BLaER1 (cell line): ENCODE measurements at regions not wholly inside any gene's neighbourhood (a gene's known extent, or its start where the extent isn't known, plus 50 kb on each side); places are given as distances from the start of the nearest gene placed in this dataset.
"Not testable (repeated sequence)": the region's sequence is repeated elsewhere in the genome, so short reads cannot be mapped to it uniquely, and the experiment has no call there.

Source experiments
- H3K27ac ChIP-seq: shearing (Covaris generic); formaldehyde crosslinking; 2 replicates; pipeline ENCODE4 v1.8.1; 2022
- H3K27me3 ChIP-seq: shearing (Covaris generic); formaldehyde crosslinking; 2 replicates; pipeline ENCODE4 v1.8.1; 2022
- H3K36me3 ChIP-seq: shearing (Covaris generic); formaldehyde crosslinking; 2 replicates; pipeline ENCODE4 v1.8.1; 2022
- H3K4me1 ChIP-seq: shearing (Covaris generic); formaldehyde crosslinking; 2 replicates; pipeline ENCODE4 v1.8.1; 2022
- H3K4me2 ChIP-seq: shearing (Covaris generic); formaldehyde crosslinking; 2 replicates; pipeline ENCODE4 v1.8.1; 2022
- H3K4me3 ChIP-seq: shearing (Covaris generic); formaldehyde crosslinking; 2 replicates; pipeline ENCODE4 v1.8.1; 2022
- H3K9ac ChIP-seq: shearing (Covaris generic); formaldehyde crosslinking; 2 replicates; pipeline ENCODE4 v1.8.1; 2022
- H3K9me3 ChIP-seq: shearing (Covaris generic); formaldehyde crosslinking; 2 replicates; pipeline ENCODE4 v1.8.1; 2022
- H4K20me1 ChIP-seq: shearing (Covaris generic); formaldehyde crosslinking; 2 replicates; pipeline ENCODE4 v1.8.1; 2022
- Cebpa-rat ChIP-seq: shearing (Covaris generic); IDR thresholded peaks from 2 replicates; pipeline ENCODE4 v1.8.1; 2022

DNA sequence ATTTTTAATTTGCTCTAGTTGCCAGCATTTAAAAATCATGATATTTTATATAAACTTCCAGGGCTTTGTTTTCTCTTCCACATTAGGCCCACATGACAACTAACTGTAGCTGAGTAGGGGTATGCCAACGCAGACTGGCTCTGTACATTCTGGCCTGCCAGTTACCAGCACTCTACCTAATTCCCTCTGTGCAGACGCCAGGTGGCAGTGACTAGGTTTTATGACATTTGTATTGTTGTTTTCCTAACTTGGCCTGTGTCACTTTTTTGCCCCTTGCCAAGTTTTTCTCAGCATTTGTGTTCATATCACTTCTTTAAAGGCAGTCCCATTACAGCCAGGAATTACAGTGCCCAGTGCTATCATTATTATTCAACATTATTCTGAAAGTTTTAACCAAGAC, 347.5 kb downstream of the NKX6-1 start:
- H3K36me3 ChIP-seq, result no peaks in the 10 kb centered on the region
- H3K9me3 ChIP-seq, result no peaks in the 10 kb centered on the region
- H3K27ac ChIP-seq, result no peak overlapping the region
- no peak for TF ChIP-seq Cebpa-rat
- no peak overlapping the region for H3K4me3 ChIP-seq
- H3K4me2 ChIP-seq, result no peak overlapping the region
- H3K9ac ChIP-seq, result no peak overlapping the region
- no peaks in the 10 kb centered on the region for H3K4me1 ChIP-seq
- H3K27me3 ChIP-seq, result no peaks in the 10 kb centered on the region
- no peaks in the 10 kb centered on the region for H4K20me1 ChIP-seq

DNA sequence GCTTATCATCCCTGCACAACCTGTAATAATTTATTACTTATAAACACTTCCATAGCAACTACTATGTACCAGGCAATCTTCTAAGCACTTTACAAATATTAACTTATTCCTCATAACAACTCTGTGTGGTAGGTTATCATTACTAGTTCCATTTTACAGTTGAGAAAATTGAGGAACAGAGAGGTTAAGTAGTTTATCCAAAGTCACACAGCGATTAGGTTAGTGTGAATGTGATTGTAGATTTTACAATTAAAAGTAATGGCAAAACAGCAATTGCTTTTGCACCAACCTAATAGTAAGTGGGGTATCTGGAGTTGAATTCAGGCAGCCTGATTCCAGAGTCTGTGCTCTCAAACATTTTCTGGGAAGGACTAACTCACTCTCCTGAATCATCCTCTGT, 348.9 kb downstream of the NKX6-1 start:
- TF ChIP-seq Cebpa-rat, result no peak
- Histone ChIP-seq H3K27me3 (no peaks in the 10 kb centered on the region), H3K27ac (no peak overlapping the region), H3K4me3 (no peak overlapping the region), H3K36me3 (no peaks in the 10 kb centered on the region), H4K20me1 (no peaks in the 10 kb centered on the region), H3K9me3 (no peaks in the 10 kb centered on the region), H3K9ac (no peak overlapping the region), H3K4me2 (no peak overlapping the region), H3K4me1 (no peaks in the 10 kb centered on the region)

DNA sequence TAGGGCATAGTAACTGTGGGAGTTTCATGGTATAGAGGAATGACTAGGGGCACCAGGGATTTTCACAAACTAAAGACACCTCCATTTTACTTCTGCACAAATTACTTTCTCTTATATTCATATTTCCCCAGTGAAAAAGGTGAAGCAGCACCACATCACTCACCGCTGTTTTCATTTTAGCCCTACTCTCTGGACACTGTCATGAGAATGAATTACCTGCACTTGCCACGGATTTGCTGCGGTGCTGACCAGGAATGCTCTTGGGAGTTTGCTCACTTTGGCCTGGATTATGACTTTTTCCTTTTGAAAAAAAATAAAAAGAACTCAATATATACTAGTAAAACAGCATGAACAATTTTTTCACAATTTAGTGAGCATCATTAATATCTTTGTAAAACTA, 351.3 kb downstream of the NKX6-1 start:
- Histone ChIP-seq H3K27me3 (no peaks in the 10 kb centered on the region), H3K4me1 (no peaks in the 10 kb centered on the region), H4K20me1 (no peaks in the 10 kb centered on the region), H3K27ac (no peak overlapping the region), H3K9ac (no peak overlapping the region), H3K9me3 (no peaks in the 10 kb centered on the region), H3K4me2 (no peak overlapping the region), H3K4me3 (no peak overlapping the region), H3K36me3 (no peaks in the 10 kb centered on the region)
- no peak for TF ChIP-seq Cebpa-rat

DNA sequence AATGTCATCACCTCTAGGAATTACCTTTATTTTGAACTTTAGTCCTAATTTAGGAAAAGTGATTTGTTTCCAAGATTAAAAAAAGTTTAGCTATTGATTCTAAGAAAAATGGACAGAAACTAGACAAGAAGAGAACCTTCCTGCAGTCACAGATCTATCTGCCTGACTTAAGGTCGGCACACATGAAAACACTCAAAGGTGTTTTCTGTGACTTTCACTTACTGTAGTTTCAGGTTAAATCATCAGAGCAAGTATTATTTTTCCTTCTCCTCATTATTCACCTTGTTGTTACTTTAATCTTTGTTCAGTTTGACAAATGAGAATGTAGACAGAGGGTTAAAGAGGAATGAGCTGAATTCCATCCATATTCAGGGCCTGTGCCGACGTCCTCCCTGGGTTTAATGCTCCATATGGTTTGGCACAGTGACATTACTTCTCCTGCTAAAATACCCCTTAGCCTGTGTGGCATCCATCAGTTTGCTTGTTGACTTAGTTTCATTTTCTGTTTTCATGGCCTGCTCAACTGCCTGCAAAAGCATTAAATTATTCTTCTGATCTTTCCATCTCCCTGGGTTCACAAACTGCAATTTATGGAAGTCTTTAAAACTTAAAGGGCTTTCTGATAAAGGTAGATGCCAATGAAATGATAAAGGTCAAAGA, 352.7 kb downstream of the NKX6-1 start:
- H3K4me2 ChIP-seq, result no peak overlapping the region
- H3K4me3 ChIP-seq, result no peak overlapping the region

DNA sequence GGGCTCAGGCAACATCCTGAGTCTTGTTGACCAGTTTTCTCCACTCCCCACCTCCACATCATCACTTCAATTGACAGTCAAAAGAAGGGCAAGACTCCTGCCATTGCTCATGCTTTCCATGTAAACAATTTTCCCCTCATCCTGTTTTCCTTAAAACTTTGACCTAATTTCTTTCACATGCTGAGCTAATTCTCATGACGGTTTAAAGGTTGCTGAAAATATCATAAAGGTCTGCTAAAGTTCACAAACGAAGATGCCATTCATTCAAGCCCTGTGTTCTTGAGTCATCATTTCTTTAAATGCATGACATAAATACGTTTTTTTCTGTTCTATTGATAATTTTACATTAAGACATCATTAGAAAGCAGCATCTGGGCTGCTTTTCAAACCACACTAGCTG, 353.9 kb downstream of the NKX6-1 start:
- Histone ChIP-seq H4K20me1 (no peaks in the 10 kb centered on the region), H3K9me3 (no peaks in the 10 kb centered on the region), H3K36me3 (no peaks in the 10 kb centered on the region), H3K27me3 (no peaks in the 10 kb centered on the region), H3K27ac (no peak overlapping the region), H3K4me2 (no peak overlapping the region), H3K9ac (no peak overlapping the region), H3K4me3 (no peak overlapping the region), H3K4me1 (no peaks in the 10 kb centered on the region)
- TF ChIP-seq Cebpa-rat, result no peak

More for the DNA sequence above, 352.7 kb downstream of the NKX6-1 start:
- H3K27ac ChIP-seq, result no peak overlapping the region
- H3K4me1 ChIP-seq, result no peaks in the 10 kb centered on the region
- H3K36me3 ChIP-seq, result no peaks in the 10 kb centered on the region
- H3K9me3 ChIP-seq, result no peaks in the 10 kb centered on the region
- no peak overlapping the region for H3K9ac ChIP-seq
- no peaks in the 10 kb centered on the region for H3K27me3 ChIP-seq
- no peaks in the 10 kb centered on the region for H4K20me1 ChIP-seq
- no peak for TF ChIP-seq Cebpa-rat

DNA sequence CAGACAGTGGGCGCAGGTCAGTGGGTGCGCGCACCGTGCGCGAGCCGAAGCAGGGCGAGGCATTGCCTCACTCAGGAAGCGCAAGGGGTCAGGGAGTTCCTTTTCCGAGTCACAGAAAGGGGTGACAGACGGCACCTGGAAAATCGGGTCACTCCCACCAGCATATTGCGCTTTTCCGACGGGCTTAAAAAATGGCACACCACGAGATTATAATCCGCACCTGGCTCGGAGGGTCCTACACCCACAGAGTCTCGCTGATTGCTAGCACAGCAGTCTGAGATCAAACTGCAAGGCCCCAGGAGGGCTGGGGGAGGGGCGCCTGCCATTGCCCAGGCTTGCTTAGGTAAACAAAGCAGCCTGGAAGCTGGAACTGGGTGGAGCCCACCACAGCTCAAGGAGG, 372.2 kb downstream of the NKX6-1 start:
- not testable (repeated sequence) for H3K4me1 ChIP-seq, H3K9ac ChIP-seq

DNA sequence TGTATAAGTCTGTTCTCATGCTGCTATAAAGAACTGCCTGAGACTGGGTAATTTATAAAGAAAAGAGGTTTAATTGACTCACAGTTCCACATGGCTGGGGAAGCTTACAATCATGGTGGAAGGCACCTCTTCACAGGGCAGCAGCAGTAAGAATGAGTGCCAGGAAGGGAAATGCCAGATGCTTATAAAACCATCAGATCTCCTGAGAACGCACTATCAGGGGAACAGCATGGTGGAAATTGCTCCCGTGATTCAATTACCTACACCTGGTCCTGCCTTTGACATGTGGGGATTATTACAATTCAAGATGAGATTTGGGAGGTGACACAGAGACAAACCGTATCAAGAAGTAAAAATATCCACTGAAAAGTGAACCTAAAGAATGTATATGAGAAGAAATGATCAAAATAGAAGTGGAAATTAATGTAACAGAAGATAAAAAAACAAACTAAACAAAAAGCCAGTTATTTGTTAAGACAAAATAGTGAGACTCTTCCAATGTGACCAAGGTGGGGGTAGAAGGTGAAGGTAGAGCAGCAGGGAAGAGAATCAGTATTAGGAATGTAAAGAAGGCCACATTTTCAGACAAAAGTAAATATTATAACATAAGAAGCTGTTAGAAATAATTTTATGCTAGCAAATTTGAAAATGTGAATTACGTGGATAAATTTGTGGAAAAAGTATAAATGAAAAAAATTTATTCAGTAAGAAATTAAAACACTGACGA, 372.9 kb downstream of the NKX6-1 start:
- no peaks in the 10 kb centered on the region for H3K36me3 ChIP-seq
- no peak overlapping the region for H3K4me2 ChIP-seq
- H3K27ac ChIP-seq, result no peak overlapping the region
- H4K20me1 ChIP-seq, result no peaks in the 10 kb centered on the region
- no peaks in the 10 kb centered on the region for H3K4me1 ChIP-seq
- H3K9ac ChIP-seq, result no peak overlapping the region
- no peaks in the 10 kb centered on the region for H3K9me3 ChIP-seq
- TF ChIP-seq Cebpa-rat, result no peak
- no peak overlapping the region for H3K4me3 ChIP-seq
- H3K27me3 ChIP-seq, result no peaks in the 10 kb centered on the region

More for the DNA sequence above, 372.2 kb downstream of the NKX6-1 start:
- not testable (repeated sequence) for H3K36me3 ChIP-seq, H3K9me3 ChIP-seq, H3K4me3 ChIP-seq, H4K20me1 ChIP-seq, H3K27ac ChIP-seq, H3K27me3 ChIP-seq, H3K4me2 ChIP-seq

DNA sequence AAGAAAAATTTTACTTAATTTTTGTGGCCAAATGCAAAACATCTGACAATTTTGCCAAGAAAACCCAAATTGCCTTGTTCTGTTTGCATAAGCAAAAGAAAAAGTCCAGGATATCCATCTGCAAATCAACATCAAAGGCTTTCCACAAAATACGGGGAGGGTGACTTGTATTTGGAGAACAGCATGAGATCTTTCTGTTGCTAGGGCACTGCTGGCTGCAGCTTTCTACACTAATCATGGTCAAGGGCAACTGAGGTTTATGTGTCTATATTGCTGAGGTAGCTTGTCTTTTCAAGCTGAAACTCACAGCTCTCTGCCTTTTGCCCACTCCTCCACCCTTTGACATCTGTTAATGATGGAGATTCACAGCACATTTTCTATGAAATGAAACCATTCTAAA, 389.1 kb downstream of the NKX6-1 start:
- H3K27me3 ChIP-seq, result no peaks in the 10 kb centered on the region
- H3K9me3 ChIP-seq, result no peaks in the 10 kb centered on the region
- no peak for TF ChIP-seq Cebpa-rat
- no peak overlapping the region for H3K4me3 ChIP-seq
- no peak overlapping the region for H3K4me2 ChIP-seq
- H3K4me1 ChIP-seq, result no peaks in the 10 kb centered on the region
- H4K20me1 ChIP-seq, result no peaks in the 10 kb centered on the region
- H3K9ac ChIP-seq, result no peak overlapping the region
- H3K27ac ChIP-seq, result no peak overlapping the region
- H3K36me3 ChIP-seq, result no peaks in the 10 kb centered on the region

DNA sequence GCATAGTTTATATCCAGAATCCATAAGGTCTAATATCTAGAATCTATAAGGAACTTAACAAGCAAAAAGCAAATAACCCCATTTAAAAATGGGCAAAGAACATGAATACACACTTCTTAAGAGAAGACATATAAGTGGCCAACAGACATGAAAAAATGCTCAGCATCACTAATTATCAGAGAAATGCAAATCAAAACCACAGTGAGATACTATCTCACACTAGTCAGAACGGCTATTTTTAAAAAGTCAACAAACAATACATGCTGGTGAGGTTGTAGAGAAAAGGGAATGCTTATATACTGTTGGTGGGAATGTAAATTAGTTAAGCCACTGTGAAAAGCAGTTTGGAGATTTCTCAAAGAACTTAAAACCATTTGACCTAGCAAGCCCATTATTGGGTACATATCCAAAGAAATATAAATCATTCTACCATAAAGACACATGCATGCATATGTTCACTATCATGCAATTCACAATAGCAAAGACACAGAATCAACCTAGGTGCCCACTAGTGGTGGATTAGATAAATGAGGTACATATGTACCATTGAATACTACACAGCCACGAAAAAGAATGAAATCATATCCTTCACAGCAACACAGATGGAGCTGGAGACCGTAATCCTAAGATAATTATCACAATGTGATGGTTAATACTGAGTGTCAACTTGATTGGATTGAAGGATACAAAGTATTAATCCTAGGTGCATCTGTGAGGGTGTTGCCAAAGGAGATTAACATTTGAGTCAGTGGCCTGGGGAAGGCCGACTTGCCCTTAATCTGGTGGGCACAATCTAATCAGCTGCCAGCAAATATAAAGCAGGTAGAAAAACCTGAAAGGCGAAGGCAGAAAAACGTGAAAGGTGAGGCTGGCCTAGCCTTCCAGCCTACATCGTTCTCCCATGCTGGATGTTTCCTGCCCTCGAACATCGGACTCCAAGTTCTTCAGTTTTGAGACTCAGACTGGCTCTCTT, 397.2 kb downstream of the NKX6-1 start:
- not testable (repeated sequence) for H3K9ac ChIP-seq, H3K27ac ChIP-seq, H3K4me2 ChIP-seq, H3K36me3 ChIP-seq, H3K4me1 ChIP-seq, H3K9me3 ChIP-seq, H3K27me3 ChIP-seq, H3K4me3 ChIP-seq, H4K20me1 ChIP-seq

DNA sequence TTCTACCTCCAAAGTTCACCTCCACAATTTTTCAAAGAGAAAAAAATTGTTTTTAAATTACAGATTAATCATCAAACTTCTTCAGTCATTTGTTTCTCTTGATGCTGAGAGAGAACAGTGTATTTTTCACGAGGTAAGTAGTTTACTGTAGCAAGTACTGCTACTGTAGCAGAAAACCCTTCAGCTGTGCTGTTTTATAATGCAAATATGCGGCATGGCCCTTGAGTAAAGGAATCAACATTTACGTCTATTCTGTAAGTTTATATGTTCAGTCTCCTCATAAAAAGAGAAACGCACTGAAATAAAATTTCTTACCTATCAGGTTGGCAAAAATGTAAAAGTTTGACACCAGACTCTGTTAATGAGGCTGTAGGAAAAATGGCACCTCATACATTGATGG, 399.0 kb downstream of the NKX6-1 start:
- Histone ChIP-seq H3K27me3 (no peaks in the 10 kb centered on the region), H3K4me2 (no peak overlapping the region), H4K20me1 (no peaks in the 10 kb centered on the region), H3K4me1 (no peaks in the 10 kb centered on the region), H3K9me3 (no peaks in the 10 kb centered on the region), H3K4me3 (no peak overlapping the region), H3K36me3 (no peaks in the 10 kb centered on the region), H3K27ac (no peak overlapping the region), H3K9ac (no peak overlapping the region)
- no peak for TF ChIP-seq Cebpa-rat
